Right lobe of liver (tissue), 4 donors: ENCODE measurements at regions not wholly inside any gene's neighbourhood (a gene's known extent, or its start where the extent isn't known, plus 50 kb on each side); places are given as distances from the start of the nearest gene placed in this dataset.

Experiments used
- CTCF ChIP-seq, 4 donors: fragments of 200-600 bp in 3 of 4; fragments of 450-650 bp in 1 of 4; IDR thresholded peaks; one replicate each; pipeline versions ENCODE4 v1.5.1 to v1.8.0; 2016 to 2022; ENCODE audit warnings: antibody characterized with exemption in 4 of 4, mild to moderate bottlenecking in 2 of 4
- POLR2A ChIP-seq: fragments of 450-650 bp; IDR thresholded peaks from one replicate; pipeline ENCODE4 v1.6.1; 2017; ENCODE audit warnings: antibody characterized with exemption, mild to moderate bottlenecking
- donor health status: DM: no; HTN: no; CAD: no.
- donor health status: DM: no; HTN: no; CAD: no.
- donor health status: DM: no; HTN: yes; CAD: no.

GRCh38 chr3:99565331-99565730 lies 73.1 kb upstream of the COL8A1 start:
- TF ChIP-seq CTCF (IDR thresholded peaks at IDR 0.05) (no peak), POLR2A (no peak)
